MM.1S (cell line): ENCODE measurements at regions not wholly inside any gene's neighbourhood (a gene's known extent, or its start where the extent isn't known, plus 50 kb on each side); places are given as distances from the start of the nearest gene placed in this dataset.

Source experiments
- DNase-seq: peaks from one replicate; pipeline ENCODE4 v3.0.0-alpha.2; 2015
- H2AFZ ChIP-seq: fragments of 300-600 bp; sonication (generic); 2 replicates; pipeline ENCODE4 v1.6.0; 2016; ENCODE audit warnings: antibody characterized with exemption, low read length
- H3F3A ChIP-seq: fragments of 300-600 bp; sonication (generic); 2 replicates; pipeline ENCODE4 v1.6.1; 2016; ENCODE audit warnings: mild to moderate bottlenecking, antibody characterized with exemption, low read length, moderate library complexity, mixed read lengths; ENCODE audit not compliant: insufficient read depth
- H3K27ac ChIP-seq: fragments of 300-600 bp; sonication (generic); 2 replicates; pipeline ENCODE4 v1.5.1; 2016; ENCODE audit warnings: mild to moderate bottlenecking, low read length
- H3K27me3 ChIP-seq: fragments of 300-600 bp; sonication (generic); replicated peaks from 2 replicates; pipeline ENCODE4 v1.6.0; 2016; ENCODE audit warnings: low read length; ENCODE audit not compliant: insufficient read depth
- H3K36me3 ChIP-seq: fragments of 300-600 bp; sonication (generic); replicated peaks from 2 replicates; pipeline ENCODE4 v1.6.1; 2016; ENCODE audit warnings: mild to moderate bottlenecking, low read length, mixed read lengths; ENCODE audit not compliant: insufficient read depth
- H3K4me1 ChIP-seq: fragments of 300-600 bp; sonication (generic); 2 replicates; pipeline ENCODE4 v1.6.1; 2016; ENCODE audit warnings: low read length, mixed read lengths
- H3K4me2 ChIP-seq: fragments of 300-600 bp; sonication (generic); 2 replicates; pipeline ENCODE4 v1.6.0; 2016; ENCODE audit warnings: low read depth, low read length
- H3K4me3 ChIP-seq: fragments of 300-600 bp; sonication (generic); 2 replicates; pipeline ENCODE4 v1.5.1; 2016; ENCODE audit warnings: low read length, mixed read lengths
- H3K79me2 ChIP-seq: fragments of 300-600 bp; sonication (generic); 2 replicates; pipeline ENCODE4 v1.6.1; 2016; ENCODE audit warnings: mixed run types, low read length, mixed read lengths
- H3K9ac ChIP-seq: fragments of 300-600 bp; sonication (generic); 2 replicates; pipeline ENCODE4 v1.6.1; 2016; ENCODE audit warnings: low read length, mixed read lengths
- H3K9me2 ChIP-seq: fragments of 300-600 bp; sonication (generic); replicated peaks from 2 replicates; pipeline ENCODE4 v1.6.1; 2016; ENCODE audit warnings: mild to moderate bottlenecking, low read length, mixed read lengths; ENCODE audit not compliant: insufficient read depth
- H3K9me3 ChIP-seq: fragments of 300-600 bp; sonication (generic); replicated peaks from 2 replicates; pipeline ENCODE4 v1.6.1; 2016; ENCODE audit warnings: mild to moderate bottlenecking, low read length, mixed read lengths; ENCODE audit not compliant: insufficient read depth
- H4K20me1 ChIP-seq: fragments of 300-600 bp; sonication (generic); 2 replicates; pipeline ENCODE4 v1.6.1; 2016; ENCODE audit warnings: mild to moderate bottlenecking, low read length, moderate library complexity, mixed read lengths; ENCODE audit not compliant: insufficient read depth
- CTCF ChIP-seq: fragments of 300-600 bp; sonication (generic); IDR thresholded peaks from 2 replicates; pipeline ENCODE4 v1.5.1; 2016; ENCODE audit warnings: antibody characterized with exemption, low read length, mixed read lengths
- EZH2 ChIP-seq: fragments of 300-600 bp; sonication (generic); optimal IDR thresholded peaks from 2 replicates; pipeline ENCODE3; 2017; ENCODE audit warnings: low read depth, mild to moderate bottlenecking, antibody characterized with exemption, low read length, mixed read lengths
- EZH2phosphoT487 ChIP-seq: fragments of 300-600 bp; sonication (generic); IDR thresholded peaks from 2 replicates; pipeline ENCODE4 v1.6.1; 2018; ENCODE audit warnings: antibody characterized with exemption, low read length

DNA sequence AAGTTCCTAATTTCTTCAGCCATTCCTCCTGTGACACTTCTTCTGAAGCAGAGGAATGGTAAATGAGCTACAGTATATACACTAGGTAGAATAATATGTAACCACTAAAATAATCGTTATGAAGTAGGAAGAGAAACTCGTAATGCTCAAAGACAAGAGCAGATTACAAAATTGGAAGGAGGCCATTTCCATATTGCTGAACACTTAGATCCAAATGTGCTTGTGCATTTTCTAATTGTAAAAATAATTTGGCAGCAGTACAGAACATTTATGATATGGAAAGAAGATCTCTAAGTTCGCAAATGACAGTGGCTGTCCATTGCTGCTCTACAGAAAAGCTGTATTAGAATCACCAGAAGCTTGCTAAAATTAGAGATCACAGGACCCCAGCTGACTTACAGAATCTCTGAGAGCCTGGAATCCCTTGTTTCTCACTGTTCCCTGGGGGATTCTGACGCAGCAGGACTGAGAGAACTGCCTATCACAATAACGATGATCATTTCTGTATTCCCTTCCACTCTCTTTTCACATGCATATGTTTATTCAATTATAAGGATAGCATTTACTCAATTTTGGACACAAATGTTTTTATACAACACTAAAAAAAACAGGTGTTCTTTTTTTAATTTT lies 242.1 kb downstream of the OMA1 start:
- H3K9me2 ChIP-seq, result no peaks in the 10 kb centered on the region
- no peak for DNase-seq
- no peak overlapping the region for H3K9ac ChIP-seq
- H3K4me2 ChIP-seq, result no peak overlapping the region
- H3K79me2 ChIP-seq, result no peaks in the 10 kb centered on the region
- H3K9me3 ChIP-seq, result no peaks in the 10 kb centered on the region
- no peaks in the 10 kb centered on the region for H3K4me1 ChIP-seq
- H4K20me1 ChIP-seq, result no peaks in the 10 kb centered on the region
- H3K27ac ChIP-seq, result no peak overlapping the region
- no peak overlapping the region for H3K4me3 ChIP-seq
- no peaks in the 10 kb centered on the region for H3F3A ChIP-seq
- H2AFZ ChIP-seq, result no peak overlapping the region
- H3K36me3 ChIP-seq, result no peaks in the 10 kb centered on the region
- H3K27me3 ChIP-seq, result no peaks in the 10 kb centered on the region
- TF ChIP-seq EZH2 (no peak), CTCF (no peak), EZH2phosphoT487 (no peak)

DNA sequence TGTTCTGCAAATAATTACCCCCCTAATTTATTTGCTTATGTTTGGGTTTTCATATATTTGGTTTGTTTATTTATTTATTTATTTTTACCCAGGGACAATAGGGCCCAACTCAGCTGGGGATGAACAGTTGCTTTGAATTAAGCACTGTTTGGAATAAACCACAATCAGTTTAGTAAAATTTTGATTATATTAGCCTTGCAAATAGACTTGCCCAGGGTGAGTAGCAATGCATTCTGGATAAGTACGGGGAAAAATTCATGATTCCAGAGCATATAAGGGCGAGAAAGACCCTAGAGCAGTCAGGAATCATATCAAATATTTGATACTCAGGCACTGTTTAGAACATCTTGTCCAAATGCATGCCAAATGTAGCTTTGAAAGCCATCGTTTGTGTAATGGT lies 242.7 kb downstream of the OMA1 start:
- no peak overlapping the region for H3K4me3 ChIP-seq

DNA sequence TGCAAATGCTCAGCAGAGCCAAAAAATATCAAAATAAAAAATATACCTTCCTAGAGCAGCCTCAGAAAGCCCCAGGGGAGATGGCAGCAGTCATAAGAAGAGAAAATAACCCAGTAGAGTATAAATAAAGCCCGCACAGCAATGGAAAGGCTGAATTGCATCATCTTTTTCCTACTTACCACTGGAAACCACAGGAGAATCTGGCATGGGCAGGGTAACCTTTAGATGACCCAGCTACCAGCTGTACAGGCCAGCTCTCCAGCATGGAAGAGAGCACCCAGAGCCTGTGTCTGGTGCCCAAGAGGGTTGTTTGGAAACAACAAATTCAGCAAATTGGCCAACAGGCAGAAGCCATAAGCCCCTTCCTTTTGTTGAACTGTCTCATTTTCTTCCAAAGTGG lies 253.1 kb downstream of the OMA1 start:
- Histone ChIP-seq H3K9me2 (no peaks in the 10 kb centered on the region), H3K27ac (no peak overlapping the region), H3K4me2 (no peak overlapping the region), H3F3A (no peaks in the 10 kb centered on the region), H3K9ac (no peak overlapping the region), H3K36me3 (no peaks in the 10 kb centered on the region), H3K79me2 (no peaks in the 10 kb centered on the region), H2AFZ (no peak overlapping the region), H4K20me1 (no peaks in the 10 kb centered on the region), H3K4me3 (no peak overlapping the region), H3K9me3 (no peaks in the 10 kb centered on the region), H3K4me1 (no peaks in the 10 kb centered on the region), H3K27me3 (no peaks in the 10 kb centered on the region)
- no peak for TF ChIP-seq EZH2
- TF ChIP-seq CTCF, result no peak
- TF ChIP-seq EZH2phosphoT487, result no peak
- DNase-seq, result no peak

More for the DNA sequence above, 242.7 kb downstream of the OMA1 start:
- H3F3A ChIP-seq, result no peaks in the 10 kb centered on the region
- H3K9me3 ChIP-seq, result no peaks in the 10 kb centered on the region
- H3K36me3 ChIP-seq, result no peaks in the 10 kb centered on the region
- no peak overlapping the region for H3K27ac ChIP-seq
- no peak overlapping the region for H3K4me2 ChIP-seq
- H3K9ac ChIP-seq, result no peak overlapping the region
- TF ChIP-seq CTCF (no peak), EZH2 (no peak), EZH2phosphoT487 (no peak)
- H3K79me2 ChIP-seq, result no peaks in the 10 kb centered on the region
- no peak for DNase-seq
- no peaks in the 10 kb centered on the region for H3K27me3 ChIP-seq
- H3K9me2 ChIP-seq, result no peaks in the 10 kb centered on the region
- H4K20me1 ChIP-seq, result no peaks in the 10 kb centered on the region
- no peaks in the 10 kb centered on the region for H3K4me1 ChIP-seq
- no peak overlapping the region for H2AFZ ChIP-seq
